ENCODE measurements at regions not wholly inside any gene's neighbourhood (a gene's known extent, or its start where the extent isn't known, plus 50 kb on each side); places are given as distances from the start of the nearest gene placed in this dataset.

GRCh38 chr22:49404576-49405241, 423.0 kb downstream of the BRD1 start:
- no peaks in the 10 kb centered on the region for H3K36me3 ChIP-seq
- 63 to 72% (median 66%) methylated on average over 19 to 27 of the region's 27 CpGs for whole genome bisulfite sequencing, 5 donors
- intact Hi-C loops (cut with DNase I; ENCODE audit: low total_unique reads), result no loop called here
- no peaks in the 10 kb centered on the region for H3K4me1 ChIP-seq
- peaks cover 0 to 6% (median 2%) of the 10 kb centered on the region in 8 donors for H3K9me3 ChIP-seq
- DNase-seq, result peak; percentile 64
- TF ChIP-seq POLR2AphosphoS5 (IDR thresholded peaks at IDR 0.05) (no peak), POLR2A (IDR thresholded peaks at IDR 0.05) (no peak)
- TF ChIP-seq, protein P1, sequence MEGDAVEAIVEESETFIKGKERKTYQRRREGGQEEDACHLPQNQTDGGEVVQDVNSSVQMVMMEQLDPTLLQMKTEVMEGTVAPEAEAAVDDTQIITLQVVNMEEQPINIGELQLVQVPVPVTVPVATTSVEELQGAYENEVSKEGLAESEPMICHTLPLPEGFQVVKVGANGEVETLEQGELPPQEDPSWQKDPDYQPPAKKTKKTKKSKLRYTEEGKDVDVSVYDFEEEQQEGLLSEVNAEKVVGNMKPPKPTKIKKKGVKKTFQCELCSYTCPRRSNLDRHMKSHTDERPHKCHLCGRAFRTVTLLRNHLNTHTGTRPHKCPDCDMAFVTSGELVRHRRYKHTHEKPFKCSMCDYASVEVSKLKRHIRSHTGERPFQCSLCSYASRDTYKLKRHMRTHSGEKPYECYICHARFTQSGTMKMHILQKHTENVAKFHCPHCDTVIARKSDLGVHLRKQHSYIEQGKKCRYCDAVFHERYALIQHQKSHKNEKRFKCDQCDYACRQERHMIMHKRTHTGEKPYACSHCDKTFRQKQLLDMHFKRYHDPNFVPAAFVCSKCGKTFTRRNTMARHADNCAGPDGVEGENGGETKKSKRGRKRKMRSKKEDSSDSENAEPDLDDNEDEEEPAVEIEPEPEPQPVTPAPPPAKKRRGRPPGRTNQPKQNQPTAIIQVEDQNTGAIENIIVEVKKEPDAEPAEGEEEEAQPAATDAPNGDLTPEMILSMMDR (IDR thresholded peaks at IDR 0.05 in 8 of 11, conservative IDR thresholded peaks at IDR 0.05 in 3 of 11), result no peak
- H3K27me3 ChIP-seq (replicated peaks in 1 of 7), result peaks cover 0 to 63% (median 0%) of the 10 kb centered on the region in 7 donors
- no peak overlapping the region for H3K4me3 ChIP-seq
- H3K27ac ChIP-seq, result no peak overlapping the region

DNA sequence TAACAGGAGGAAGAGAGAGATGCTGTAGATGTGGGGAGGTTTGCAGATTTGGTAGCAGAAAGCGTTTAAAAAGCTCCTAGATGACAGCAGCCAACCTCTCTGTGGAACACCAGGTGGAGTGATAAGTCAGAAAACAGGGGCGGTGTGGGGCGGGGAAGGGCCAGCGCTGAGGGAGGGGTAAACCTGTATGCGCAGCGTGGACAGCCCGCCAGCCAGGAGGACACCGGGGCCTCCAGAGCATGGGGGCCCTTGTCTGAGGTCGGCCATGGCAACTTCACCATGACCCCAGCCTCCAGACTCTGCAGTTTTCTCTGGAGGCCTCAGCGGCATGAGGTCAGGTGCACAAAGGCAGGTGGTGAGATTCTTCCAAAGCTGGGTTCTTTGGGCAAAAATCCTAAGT, 423.7 kb downstream of the BRD1 start:
- no peaks in the 10 kb centered on the region for H3K4me1 ChIP-seq
- DNase-seq, result peak; percentile 45
- WGBS, 5 donors, result 83 to 94% (median 89%) methylated on average over 9 to 10 of the region's 10 CpGs
- no peaks in the 10 kb centered on the region for H3K9me3 ChIP-seq
- no peaks in the 10 kb centered on the region for H3K36me3 ChIP-seq
- H3K27me3 ChIP-seq (replicated peaks in 1 of 7), result peaks cover 0 to 63% (median 0%) of the 10 kb centered on the region in 7 donors
- TF ChIP-seq POLR2A (IDR thresholded peaks at IDR 0.05) (no peak), POLR2AphosphoS5 (IDR thresholded peaks at IDR 0.05) (no peak)
- TF ChIP-seq, protein P1 (IDR thresholded peaks at IDR 0.05 in 8 of 11, conservative IDR thresholded peaks at IDR 0.05 in 3 of 11), result no peak
- H3K27ac ChIP-seq, result no peak overlapping the region
- intact Hi-C loops (cut with DNase I; ENCODE audit: low total_unique reads), result no loop called here
- H3K4me3 ChIP-seq, result no peak overlapping the region

- H3K9me3 ChIP-seq, result no peaks in the 10 kb centered on the region
- peak; percentile 41 for DNase-seq
- TF ChIP-seq POLR2A (IDR thresholded peaks at IDR 0.05) (no peak), POLR2AphosphoS5 (IDR thresholded peaks at IDR 0.05) (no peak)
- TF ChIP-seq, protein P1 (IDR thresholded peaks at IDR 0.05 in 8 of 11, conservative IDR thresholded peaks at IDR 0.05 in 3 of 11), result no peak
Measured at GRCh38 chr22:49403102-49403501, 424.6 kb downstream of the BRD1 start.

DNA sequence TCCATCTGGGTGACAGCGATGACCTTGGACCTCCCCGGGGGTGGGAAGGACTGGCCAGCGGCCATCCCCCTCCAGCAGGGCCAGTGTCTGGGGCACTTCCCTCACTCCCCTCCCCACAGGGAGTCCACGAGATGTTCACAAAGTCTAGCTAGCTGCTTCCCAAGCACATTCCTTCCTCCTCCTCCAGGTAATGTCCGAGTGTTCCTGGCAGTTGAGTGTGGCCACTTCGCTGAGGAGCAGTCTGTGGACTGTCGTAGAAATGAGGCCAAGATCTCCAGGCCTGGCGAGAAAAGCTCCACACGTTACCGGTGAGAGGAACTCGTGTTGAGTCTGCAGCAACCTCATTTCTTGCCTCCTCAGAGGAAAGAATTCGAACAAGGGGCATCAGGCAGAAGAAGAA, 425.5 kb downstream of the BRD1 start:
- peak; percentile 31 for DNase-seq
- Histone ChIP-seq H3K27me3 (replicated peaks in 1 of 7) (peaks cover 0 to 68% (median 0%) of the 10 kb centered on the region in 7 donors), H3K4me3 (no peak overlapping the region), H3K9me3 (no peaks in the 10 kb centered on the region), H3K27ac (no peak overlapping the region), H3K4me1 (no peaks in the 10 kb centered on the region), H3K36me3 (no peaks in the 10 kb centered on the region)
- 63 to 75% (median 70%) methylated on average over 12 of the region's 12 CpGs for WGBS, 5 donors
- intact Hi-C loops (cut with DNase I; ENCODE audit: low total_unique reads), result no loop called here
- TF ChIP-seq POLR2A (IDR thresholded peaks at IDR 0.05), result no peak
- TF ChIP-seq, protein P1 (IDR thresholded peaks at IDR 0.05 in 8 of 11, conservative IDR thresholded peaks at IDR 0.05 in 3 of 11), result no peak
- no peak for TF ChIP-seq POLR2AphosphoS5 (IDR thresholded peaks at IDR 0.05)

More at GRCh38 chr22:49403102-49403501, 424.6 kb downstream of the BRD1 start:
- Histone ChIP-seq H3K4me3 (no peak overlapping the region), H3K27me3 (replicated peaks in 1 of 7) (peaks cover 0 to 64% (median 0%) of the 10 kb centered on the region in 7 donors), H3K36me3 (no peaks in the 10 kb centered on the region), H3K27ac (no peak overlapping the region), H3K4me1 (no peaks in the 10 kb centered on the region)
- intact Hi-C loops (cut with DNase I; ENCODE audit: low total_unique reads), result no loop called here
- WGBS, 5 donors, result 83 to 96% (median 94%) methylated on average over 5 to 6 of the region's 6 CpGs

Measured in spleen (tissue), 11 donors.